Adrenal gland (tissue), 5 donors: ENCODE measurements at regions not wholly inside any gene's neighbourhood (a gene's known extent, or its start where the extent isn't known, plus 50 kb on each side); places are given as distances from the start of the nearest gene placed in this dataset.

Experiments used
- POLR2A ChIP-seq, 2 donors: fragments of 450-650 bp; IDR thresholded peaks; one replicate each; pipeline ENCODE4 v1.6.1; 2017; ENCODE audit warnings: antibody characterized with exemption in 2 of 2, mild to moderate bottlenecking in 2 of 2, moderate library complexity in 1 of 2
- TF ChIP-seq, protein P1 (sequence below), 6 experiments: fragments of 450-650 bp in 4 of 6; fragments of 200-600 bp in 2 of 6; sonication (generic) in 1 of 6; IDR thresholded peaks; 1 replicate in 5 of 6; 2 replicates in 1 of 6; pipeline versions ENCODE4 v1.5.1 to v1.8.0; 2016 to 2021; ENCODE audit warnings: antibody characterized with exemption in 6 of 6, mild to moderate bottlenecking in 2 of 6, moderate library complexity in 1 of 6
- donor health status: DM: no; HTN: no; CAD: no.

DNA sequence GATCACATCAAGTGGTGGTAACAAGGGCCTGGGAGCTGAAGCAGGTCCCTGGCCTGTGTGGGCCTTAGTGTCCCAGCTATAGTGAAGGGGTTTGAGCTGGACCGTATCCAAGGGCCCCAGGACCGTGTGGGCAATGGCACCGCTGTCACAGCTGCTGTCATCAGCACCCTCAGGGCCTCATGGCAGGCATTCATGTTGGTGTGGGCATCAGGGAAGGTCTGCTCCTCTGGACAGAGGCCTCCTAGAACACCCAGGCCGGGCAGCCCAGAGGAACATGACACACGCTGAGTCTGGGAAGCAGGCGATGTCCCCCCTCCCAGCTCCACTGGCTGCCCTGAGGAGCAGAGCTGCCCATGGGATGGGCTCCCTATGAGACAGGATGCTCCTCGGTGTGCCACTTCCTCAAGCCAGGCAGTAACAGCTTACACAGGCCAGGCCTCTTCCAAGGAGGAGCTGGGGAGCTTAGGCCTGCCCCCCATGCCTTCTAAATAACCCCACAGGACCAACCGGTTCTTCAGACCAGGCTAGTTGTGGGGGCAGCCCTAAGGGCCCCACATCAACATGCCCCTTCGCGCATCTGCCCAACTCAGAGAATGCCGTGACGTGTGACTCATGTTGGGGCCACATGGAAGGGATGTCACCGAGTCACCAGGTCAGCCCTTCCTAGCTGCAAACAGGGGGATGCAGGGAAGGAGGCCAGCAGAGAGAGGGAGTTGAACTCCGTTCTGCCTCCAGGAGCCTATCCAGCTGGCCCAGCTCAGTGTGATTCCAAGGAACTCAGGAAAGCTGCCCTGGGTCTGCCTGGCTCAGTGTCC lies 80.4 kb downstream of the PITPNM2 start:
- TF ChIP-seq, protein P1, sequence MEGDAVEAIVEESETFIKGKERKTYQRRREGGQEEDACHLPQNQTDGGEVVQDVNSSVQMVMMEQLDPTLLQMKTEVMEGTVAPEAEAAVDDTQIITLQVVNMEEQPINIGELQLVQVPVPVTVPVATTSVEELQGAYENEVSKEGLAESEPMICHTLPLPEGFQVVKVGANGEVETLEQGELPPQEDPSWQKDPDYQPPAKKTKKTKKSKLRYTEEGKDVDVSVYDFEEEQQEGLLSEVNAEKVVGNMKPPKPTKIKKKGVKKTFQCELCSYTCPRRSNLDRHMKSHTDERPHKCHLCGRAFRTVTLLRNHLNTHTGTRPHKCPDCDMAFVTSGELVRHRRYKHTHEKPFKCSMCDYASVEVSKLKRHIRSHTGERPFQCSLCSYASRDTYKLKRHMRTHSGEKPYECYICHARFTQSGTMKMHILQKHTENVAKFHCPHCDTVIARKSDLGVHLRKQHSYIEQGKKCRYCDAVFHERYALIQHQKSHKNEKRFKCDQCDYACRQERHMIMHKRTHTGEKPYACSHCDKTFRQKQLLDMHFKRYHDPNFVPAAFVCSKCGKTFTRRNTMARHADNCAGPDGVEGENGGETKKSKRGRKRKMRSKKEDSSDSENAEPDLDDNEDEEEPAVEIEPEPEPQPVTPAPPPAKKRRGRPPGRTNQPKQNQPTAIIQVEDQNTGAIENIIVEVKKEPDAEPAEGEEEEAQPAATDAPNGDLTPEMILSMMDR (IDR thresholded peaks at IDR 0.05): no peak
- no peak for TF ChIP-seq POLR2A (IDR thresholded peaks at IDR 0.05)
